HL-60 (cell line): ENCODE measurements at regions not wholly inside any gene's neighbourhood (a gene's known extent, or its start where the extent isn't known, plus 50 kb on each side); places are given as distances from the start of the nearest gene placed in this dataset.

ENCODE experiments used
- DNase-seq, 2 experiments: peaks; one replicate each; pipeline ENCODE4 v3.0.0-alpha.2; 2010 to 2020; ENCODE audit warnings: low read depth in 1 of 2, low spot score in 1 of 2
- H3K27ac ChIP-seq: fragments of 250-450 bp; sonication (Bioruptor Pico); replicated peaks from 2 replicates; pipeline ENCODE4 v1.5.1; 2020; ENCODE audit warnings: mild to moderate bottlenecking, moderate library complexity
- H3K27me3 ChIP-seq: fragments of 250-450 bp; sonication (Bioruptor Pico); 2 replicates; pipeline ENCODE4 v1.5.1; 2021; ENCODE audit warnings: mild to moderate bottlenecking, moderate library complexity; ENCODE audit not compliant: insufficient read depth, poor library complexity, severe bottlenecking
- H3K4me3 ChIP-seq: replicated peaks from 2 replicates; pipeline ENCODE4 v1.5.1; 2011; ENCODE audit warnings: mild to moderate bottlenecking, control low read depth, low read length; ENCODE audit not compliant: insufficient read depth
- GABPA ChIP-seq: IDR thresholded peaks from 2 replicates; pipeline ENCODE4 v1.6.1; 2012; ENCODE audit warnings: low read depth
- POLR2AphosphoS5 ChIP-seq: IDR thresholded peaks from 2 replicates; pipeline ENCODE4 v1.6.1; 2012; ENCODE audit warnings: low read depth
- SPI1 ChIP-seq: IDR thresholded peaks from 2 replicates; pipeline ENCODE4 v1.6.1; 2012; ENCODE audit warnings: low read depth, mild to moderate bottlenecking, borderline replicate concordance
- TF ChIP-seq, protein P1 (sequence below): IDR thresholded peaks from 2 replicates; pipeline ENCODE4 v1.6.1; 2012; ENCODE audit warnings: low read depth; ENCODE audit not compliant: insufficient replicate concordance
- TF ChIP-seq, protein P2 (sequence below): IDR thresholded peaks from one replicate; pipeline ENCODE4 v1.5.1; 2011; ENCODE audit warnings: low read length, control low read depth, inconsistent platforms; ENCODE audit not compliant: insufficient read depth

DNA sequence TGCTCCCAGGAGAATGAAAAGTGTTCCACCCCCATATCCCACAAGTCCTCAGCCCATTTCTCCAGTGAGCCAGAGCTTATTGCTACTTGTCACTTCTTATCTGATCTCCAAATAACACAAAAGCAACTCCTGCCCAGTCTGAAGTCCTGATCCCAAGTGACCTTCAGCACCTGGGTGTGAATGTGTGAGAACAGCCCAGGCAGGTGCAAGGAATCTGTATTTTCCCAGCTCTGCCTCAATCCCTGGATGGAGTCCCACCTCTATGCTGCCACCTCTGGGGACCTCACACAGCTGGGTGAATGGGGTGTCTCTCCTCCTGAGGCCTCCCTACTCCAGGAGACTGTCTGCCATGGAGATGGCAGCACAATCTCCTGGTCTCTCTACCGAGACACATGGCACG lies 402.4 kb upstream of the PROX1 start:
- H3K4me3 ChIP-seq = no peak overlapping the region
- TF ChIP-seq GABPA = no peak
- TF ChIP-seq SPI1 = no peak
- TF ChIP-seq, protein P1, sequence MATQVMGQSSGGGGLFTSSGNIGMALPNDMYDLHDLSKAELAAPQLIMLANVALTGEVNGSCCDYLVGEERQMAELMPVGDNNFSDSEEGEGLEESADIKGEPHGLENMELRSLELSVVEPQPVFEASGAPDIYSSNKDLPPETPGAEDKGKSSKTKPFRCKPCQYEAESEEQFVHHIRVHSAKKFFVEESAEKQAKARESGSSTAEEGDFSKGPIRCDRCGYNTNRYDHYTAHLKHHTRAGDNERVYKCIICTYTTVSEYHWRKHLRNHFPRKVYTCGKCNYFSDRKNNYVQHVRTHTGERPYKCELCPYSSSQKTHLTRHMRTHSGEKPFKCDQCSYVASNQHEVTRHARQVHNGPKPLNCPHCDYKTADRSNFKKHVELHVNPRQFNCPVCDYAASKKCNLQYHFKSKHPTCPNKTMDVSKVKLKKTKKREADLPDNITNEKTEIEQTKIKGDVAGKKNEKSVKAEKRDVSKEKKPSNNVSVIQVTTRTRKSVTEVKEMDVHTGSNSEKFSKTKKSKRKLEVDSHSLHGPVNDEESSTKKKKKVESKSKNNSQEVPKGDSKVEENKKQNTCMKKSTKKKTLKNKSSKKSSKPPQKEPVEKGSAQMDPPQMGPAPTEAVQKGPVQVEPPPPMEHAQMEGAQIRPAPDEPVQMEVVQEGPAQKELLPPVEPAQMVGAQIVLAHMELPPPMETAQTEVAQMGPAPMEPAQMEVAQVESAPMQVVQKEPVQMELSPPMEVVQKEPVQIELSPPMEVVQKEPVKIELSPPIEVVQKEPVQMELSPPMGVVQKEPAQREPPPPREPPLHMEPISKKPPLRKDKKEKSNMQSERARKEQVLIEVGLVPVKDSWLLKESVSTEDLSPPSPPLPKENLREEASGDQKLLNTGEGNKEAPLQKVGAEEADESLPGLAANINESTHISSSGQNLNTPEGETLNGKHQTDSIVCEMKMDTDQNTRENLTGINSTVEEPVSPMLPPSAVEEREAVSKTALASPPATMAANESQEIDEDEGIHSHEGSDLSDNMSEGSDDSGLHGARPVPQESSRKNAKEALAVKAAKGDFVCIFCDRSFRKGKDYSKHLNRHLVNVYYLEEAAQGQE = no peak
- TF ChIP-seq POLR2AphosphoS5 = no peak
- TF ChIP-seq, protein P2, sequence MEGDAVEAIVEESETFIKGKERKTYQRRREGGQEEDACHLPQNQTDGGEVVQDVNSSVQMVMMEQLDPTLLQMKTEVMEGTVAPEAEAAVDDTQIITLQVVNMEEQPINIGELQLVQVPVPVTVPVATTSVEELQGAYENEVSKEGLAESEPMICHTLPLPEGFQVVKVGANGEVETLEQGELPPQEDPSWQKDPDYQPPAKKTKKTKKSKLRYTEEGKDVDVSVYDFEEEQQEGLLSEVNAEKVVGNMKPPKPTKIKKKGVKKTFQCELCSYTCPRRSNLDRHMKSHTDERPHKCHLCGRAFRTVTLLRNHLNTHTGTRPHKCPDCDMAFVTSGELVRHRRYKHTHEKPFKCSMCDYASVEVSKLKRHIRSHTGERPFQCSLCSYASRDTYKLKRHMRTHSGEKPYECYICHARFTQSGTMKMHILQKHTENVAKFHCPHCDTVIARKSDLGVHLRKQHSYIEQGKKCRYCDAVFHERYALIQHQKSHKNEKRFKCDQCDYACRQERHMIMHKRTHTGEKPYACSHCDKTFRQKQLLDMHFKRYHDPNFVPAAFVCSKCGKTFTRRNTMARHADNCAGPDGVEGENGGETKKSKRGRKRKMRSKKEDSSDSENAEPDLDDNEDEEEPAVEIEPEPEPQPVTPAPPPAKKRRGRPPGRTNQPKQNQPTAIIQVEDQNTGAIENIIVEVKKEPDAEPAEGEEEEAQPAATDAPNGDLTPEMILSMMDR = no peak
- H3K27me3 ChIP-seq = no peaks in the 10 kb centered on the region
- no peak for DNase-seq
- H3K27ac ChIP-seq = no peak overlapping the region

DNA sequence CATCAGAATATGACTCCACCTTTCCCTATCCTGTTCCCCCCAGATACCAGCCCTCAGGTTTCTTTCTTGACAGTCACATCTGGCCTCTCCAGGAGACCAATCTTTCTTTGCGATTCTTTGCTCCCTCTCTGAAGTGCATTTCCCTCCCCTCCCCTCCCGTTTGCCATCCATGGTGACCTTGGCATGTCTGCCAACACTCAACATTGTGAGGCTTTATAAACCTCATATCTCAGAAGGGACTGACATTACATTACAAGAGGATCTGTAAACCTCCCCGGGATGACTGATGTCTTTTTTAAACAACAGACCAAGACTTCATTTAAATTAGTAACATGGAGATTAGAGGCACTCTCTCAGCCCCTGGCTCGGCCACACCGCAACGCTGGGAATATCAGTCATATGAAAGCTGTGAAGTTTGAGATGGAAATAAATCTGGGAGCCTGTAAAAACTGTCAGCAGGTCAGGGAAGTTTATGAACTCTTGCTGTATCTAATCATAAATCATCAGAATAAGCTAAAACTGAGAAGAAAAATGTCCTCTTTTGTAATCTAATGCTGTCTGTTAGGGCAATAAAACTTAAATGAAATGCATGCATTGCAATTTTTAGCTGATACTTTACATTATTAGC lies 401.7 kb upstream of the PROX1 start:
- TF ChIP-seq SPI1 (no peak), GABPA (no peak), POLR2AphosphoS5 (no peak)
- TF ChIP-seq, protein P1 = no peak
- TF ChIP-seq, protein P2 = no peak

DNA sequence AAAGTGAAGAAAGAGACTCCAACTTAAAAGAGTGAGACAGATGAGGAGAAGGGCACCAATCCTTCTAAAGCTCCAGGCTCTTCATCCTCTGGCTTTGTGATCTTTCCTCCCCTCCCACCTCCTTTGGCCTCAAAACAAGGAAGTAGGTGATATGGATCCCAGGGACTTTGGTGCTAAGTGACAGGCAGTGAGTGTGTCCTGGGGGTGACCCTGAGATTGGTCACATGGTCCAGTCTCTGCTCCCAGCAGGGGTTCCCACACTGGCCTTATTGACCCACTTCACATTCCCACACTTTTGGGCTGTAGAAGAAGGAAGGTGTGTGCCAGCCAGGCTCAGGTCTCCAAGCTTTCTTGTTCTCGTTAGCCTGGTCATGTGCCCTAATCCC lies 401.2 kb upstream of the PROX1 start:
- TF ChIP-seq, protein P1 = no peak
- TF ChIP-seq GABPA = no peak
- TF ChIP-seq SPI1 = no peak
- TF ChIP-seq, protein P2 = no peak
- no peak for TF ChIP-seq POLR2AphosphoS5
- Histone ChIP-seq H3K27ac (no peak overlapping the region), H3K27me3 (no peaks in the 10 kb centered on the region), H3K4me3 (no peak overlapping the region)
- no peak for DNase-seq

More for the DNA sequence above, 401.7 kb upstream of the PROX1 start:
- Histone ChIP-seq H3K27ac (no peak overlapping the region), H3K27me3 (no peaks in the 10 kb centered on the region), H3K4me3 (no peak overlapping the region)
- no peak for DNase-seq
